Activated CD4-positive, alpha-beta T cell treated with anti-CD3 and anti-CD28 coated beads, Interleukin-2, amount 10 ng/mL, durations not matched to agents 7 days and 5 days (primary cell): ENCODE measurements at regions not wholly inside any gene's neighbourhood (a gene's known extent, or its start where the extent isn't known, plus 50 kb on each side); places are given as distances from the start of the nearest gene placed in this dataset.

Source experiments
- CTCF ChIA-PET: fragments of 350-600 bp; sonication (Branson Sonifier 250); formaldehyde crosslinking; loops from one replicate; lab custom pipeline; 2021; ENCODE audit warnings: antibody characterized with exemption; lab: Charles Lee
- POLR2A ChIA-PET: fragments of 350-600 bp; sonication (Branson Sonifier 250); formaldehyde crosslinking; loops from one replicate; lab custom pipeline; 2021; ENCODE audit warnings: antibody characterized with exemption; lab: Charles Lee
- DNase-seq: peaks from one replicate; pipeline ENCODE4 v3.0.0-alpha.2; 2020
- H3K27ac Mint-ChIP-seq: one replicate; pipeline ENCODE4 v1.8.0; 2021; ENCODE audit warnings: mild to moderate bottlenecking, moderate library complexity, mixed read lengths
- H3K27me3 Mint-ChIP-seq: one replicate; pipeline ENCODE4 v1.8.0; 2021; ENCODE audit warnings: mixed read lengths
- H3K36me3 Mint-ChIP-seq: one replicate; pipeline ENCODE4 v1.8.0; 2021; ENCODE audit warnings: low read depth, mixed read lengths
- H3K4me1 Mint-ChIP-seq: one replicate; pipeline ENCODE4 v1.8.0; 2021; ENCODE audit warnings: mixed read lengths
- H3K4me3 Mint-ChIP-seq: one replicate; pipeline ENCODE4 v1.8.0; 2021; ENCODE audit warnings: mild to moderate bottlenecking, moderate library complexity, mixed read lengths
- H3K9me3 Mint-ChIP-seq: one replicate; pipeline ENCODE4 v1.8.0; 2021; ENCODE audit warnings: mixed read lengths

DNA sequence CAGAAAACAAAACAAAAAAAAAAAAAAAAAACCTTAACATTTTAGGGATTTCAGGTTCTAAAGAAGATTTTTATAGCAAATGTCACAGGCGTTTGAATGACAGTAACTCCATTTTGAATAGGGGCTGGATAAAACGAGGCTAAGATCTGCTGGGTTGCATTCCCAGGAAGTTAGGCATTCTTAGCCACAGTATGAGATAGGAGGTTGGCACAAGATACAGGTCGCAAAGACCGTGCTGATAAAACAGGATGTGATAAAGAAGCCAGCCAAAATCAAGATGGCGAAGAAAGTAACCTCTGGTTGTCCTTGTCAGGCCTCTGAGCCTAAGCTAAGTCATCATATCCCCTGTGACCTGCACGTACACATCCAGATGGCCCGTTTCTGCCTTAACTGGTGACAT, 425.6 kb upstream of the PTPRD start:
- CTCF ChIA-PET = no interaction called here

GRCh38 chr9:11039006-11039405, 426.2 kb upstream of the PTPRD start:
- CTCF ChIA-PET = no interaction called here
- Mint-ChIP-seq H3K27ac (no peak overlapping the region), H3K9me3 (peaks cover 12% of the 10 kb centered on the region), H3K36me3 (no peaks in the 10 kb centered on the region), H3K4me1 (no peaks in the 10 kb centered on the region), H3K4me3 (no peak overlapping the region), H3K27me3 (no peaks in the 10 kb centered on the region)
- DNase-seq = no peak
- POLR2A ChIA-PET = no interaction called here

More for the DNA sequence above, 425.6 kb upstream of the PTPRD start:
- H3K4me3 Mint-ChIP-seq = no peak overlapping the region
- no peaks in the 10 kb centered on the region for H3K36me3 Mint-ChIP-seq
- no peak overlapping the region for H3K27ac Mint-ChIP-seq
- no peaks in the 10 kb centered on the region for H3K4me1 Mint-ChIP-seq
- peaks cover 12% of the 10 kb centered on the region for H3K9me3 Mint-ChIP-seq
- no peak for DNase-seq
- POLR2A ChIA-PET = no interaction called here
- no peaks in the 10 kb centered on the region for H3K27me3 Mint-ChIP-seq

GRCh38 chr9:11045589-11045988, 432.8 kb upstream of the PTPRD start:
- H3K9me3 Mint-ChIP-seq = peaks cover 2% of the 10 kb centered on the region
- DNase-seq = no peak
- H3K4me3 Mint-ChIP-seq = no peak overlapping the region

DNA sequence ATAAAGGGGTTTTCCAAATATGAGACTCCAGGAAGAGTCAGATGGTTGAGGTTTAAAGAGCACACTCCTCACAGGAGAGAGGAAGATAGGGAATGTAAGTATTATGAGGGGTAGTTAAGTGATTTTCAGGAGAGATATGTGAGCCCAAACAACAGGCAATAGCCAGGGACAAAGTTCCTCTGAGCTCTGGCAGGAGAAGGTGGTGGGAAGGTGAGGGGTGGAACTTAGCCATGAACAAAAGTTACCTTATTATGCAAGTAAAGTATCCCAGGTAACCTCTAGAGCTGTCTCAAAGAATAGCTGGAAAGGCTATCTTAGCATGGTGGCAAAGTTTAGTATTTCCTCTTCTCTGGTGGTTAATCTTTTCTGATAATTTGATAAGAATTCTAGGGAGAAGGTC, 450.5 kb upstream of the PTPRD start:
- Mint-ChIP-seq H3K4me1 (no peaks in the 10 kb centered on the region), H3K9me3 (peaks cover 4% of the 10 kb centered on the region), H3K27me3 (no peaks in the 10 kb centered on the region), H3K4me3 (no peak overlapping the region), H3K27ac (no peak overlapping the region), H3K36me3 (no peaks in the 10 kb centered on the region)
- POLR2A ChIA-PET = no interaction called here
- CTCF ChIA-PET = no interaction called here
- no peak for DNase-seq

More at GRCh38 chr9:11045589-11045988, 432.8 kb upstream of the PTPRD start:
- H3K4me1 Mint-ChIP-seq = no peaks in the 10 kb centered on the region
- POLR2A ChIA-PET = no interaction called here
- H3K27me3 Mint-ChIP-seq = no peaks in the 10 kb centered on the region
- H3K36me3 Mint-ChIP-seq = no peaks in the 10 kb centered on the region
- CTCF ChIA-PET = interaction anchor here (0.8 kb wide), 1 partner anchor 11 kb away, joined by 3 read pairs; no protein-coding TSS in a partner anchor
- H3K27ac Mint-ChIP-seq = no peak overlapping the region

DNA sequence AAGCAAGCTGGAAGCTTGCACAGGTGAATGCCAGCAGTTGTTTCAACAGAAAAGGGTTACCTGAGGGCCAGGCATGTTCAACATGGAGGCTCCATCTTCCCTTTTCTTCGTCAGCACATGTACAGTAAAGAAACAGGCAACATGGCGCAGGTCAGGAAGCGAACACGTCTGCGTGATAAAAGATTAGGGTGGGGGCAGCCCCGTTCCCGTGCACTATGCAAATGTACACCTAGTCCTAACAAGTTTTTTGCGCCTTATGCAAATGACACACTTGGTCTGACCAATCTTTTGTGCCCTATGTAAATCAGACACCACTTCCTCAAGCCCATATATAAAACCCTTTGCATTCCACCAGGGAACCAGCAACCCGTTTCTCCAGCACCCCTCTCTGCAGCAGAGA, 452.1 kb upstream of the PTPRD start:
- H3K36me3 Mint-ChIP-seq = no peaks in the 10 kb centered on the region
- CTCF ChIA-PET = no interaction called here

DNA sequence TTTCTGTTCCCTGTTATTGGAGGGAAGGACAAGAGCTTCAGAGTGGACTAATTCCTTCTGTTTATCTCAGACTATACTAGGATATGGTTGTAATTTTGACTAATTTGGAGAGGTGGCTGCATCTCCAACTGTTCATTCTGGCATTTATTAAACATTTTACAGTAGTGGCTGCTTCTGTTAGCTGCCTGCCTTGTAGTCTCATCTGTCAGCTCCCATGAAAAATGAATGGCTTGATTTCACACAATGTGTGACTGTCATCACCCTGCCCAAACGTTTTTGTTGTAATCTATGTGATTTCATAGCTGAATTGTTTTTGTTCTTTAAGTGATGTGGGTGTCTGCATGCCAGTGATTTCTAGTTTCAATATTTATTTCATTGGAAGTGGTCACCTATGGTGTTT, 459.4 kb upstream of the PTPRD start:
- H3K4me1 Mint-ChIP-seq = no peaks in the 10 kb centered on the region
- peaks cover 15% of the 10 kb centered on the region for H3K9me3 Mint-ChIP-seq
- ChIA-PET CTCF (no interaction called here), POLR2A (no interaction called here)
- H3K27ac Mint-ChIP-seq = no peak overlapping the region
- H3K4me3 Mint-ChIP-seq = no peak overlapping the region
- H3K27me3 Mint-ChIP-seq = no peaks in the 10 kb centered on the region
- no peak for DNase-seq
- no peaks in the 10 kb centered on the region for H3K36me3 Mint-ChIP-seq

More for the DNA sequence above, 452.1 kb upstream of the PTPRD start:
- Mint-ChIP-seq H3K27ac (no peak overlapping the region), H3K4me1 (no peaks in the 10 kb centered on the region), H3K4me3 (no peak overlapping the region), H3K27me3 (no peaks in the 10 kb centered on the region), H3K9me3 (peaks cover 5% of the 10 kb centered on the region)
- DNase-seq = no peak
- POLR2A ChIA-PET = no interaction called here

GRCh38 chr9:11086561-11086960, 473.8 kb upstream of the PTPRD start:
- H3K4me1 Mint-ChIP-seq = no peaks in the 10 kb centered on the region
- CTCF ChIA-PET = interaction anchor here (0.7 kb wide), 1 partner anchor 16 kb away, joined by 3 read pairs; no protein-coding TSS in a partner anchor
- POLR2A ChIA-PET = no interaction called here

DNA sequence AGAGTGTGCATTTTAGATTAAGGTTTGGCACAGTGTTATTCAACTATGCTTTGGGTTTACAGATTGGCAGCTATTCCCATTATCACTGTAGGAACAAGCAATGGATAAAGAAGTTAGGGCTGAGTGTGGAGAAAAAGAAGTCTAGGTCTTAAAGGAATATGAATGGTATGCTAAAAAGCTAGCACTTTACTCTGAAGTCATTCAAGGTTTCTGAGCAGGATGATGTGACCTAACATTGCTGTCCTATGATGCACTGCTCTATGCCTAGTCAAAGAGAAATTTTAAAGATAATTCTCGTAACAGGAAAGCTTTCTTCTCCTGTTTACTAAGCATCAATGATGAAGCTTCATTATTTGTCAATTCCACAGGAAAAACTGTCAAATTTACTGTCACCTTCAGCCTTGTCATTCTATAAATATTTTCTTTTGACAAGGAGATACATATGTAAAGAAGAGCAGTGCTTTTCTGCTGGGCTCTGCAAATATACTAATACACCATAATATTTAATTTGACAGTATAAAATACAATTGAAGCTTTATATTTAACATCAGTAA, 476.1 kb upstream of the PTPRD start:
- Mint-ChIP-seq H3K27ac (no peak overlapping the region), H3K36me3 (no peaks in the 10 kb centered on the region), H3K27me3 (no peaks in the 10 kb centered on the region), H3K4me1 (no peaks in the 10 kb centered on the region), H3K9me3 (peaks cover 4% of the 10 kb centered on the region), H3K4me3 (no peak overlapping the region)
- ChIA-PET CTCF (no interaction called here), POLR2A (no interaction called here)
- DNase-seq = no peak

More at GRCh38 chr9:11086561-11086960, 473.8 kb upstream of the PTPRD start:
- Mint-ChIP-seq H3K27ac (no peak overlapping the region), H3K9me3 (peaks cover 4% of the 10 kb centered on the region), H3K4me3 (no peak overlapping the region), H3K27me3 (no peaks in the 10 kb centered on the region), H3K36me3 (no peaks in the 10 kb centered on the region)
- no peak for DNase-seq

DNA sequence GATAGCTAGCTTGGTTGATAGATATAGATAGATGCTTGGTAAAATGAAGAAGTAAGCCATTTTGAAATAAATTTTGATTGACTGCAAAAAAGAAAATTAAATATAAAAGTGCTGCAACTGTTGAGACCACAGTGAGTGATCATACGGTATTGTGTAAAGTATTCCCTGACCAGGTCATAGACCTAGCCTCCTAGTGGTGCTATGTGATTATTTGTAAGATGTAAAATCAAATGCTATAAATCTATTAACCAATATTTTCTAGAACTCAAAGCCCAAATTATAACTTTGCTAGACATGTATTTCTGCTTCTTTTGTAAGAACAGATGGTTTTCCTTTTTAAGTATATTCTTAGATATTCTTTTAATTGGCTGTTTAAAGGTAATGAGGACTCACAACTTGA, 480.2 kb upstream of the PTPRD start:
- H3K36me3 Mint-ChIP-seq = no peaks in the 10 kb centered on the region
- DNase-seq = no peak
- no peak overlapping the region for H3K27ac Mint-ChIP-seq
- ChIA-PET POLR2A (no interaction called here), CTCF (no interaction called here)
- H3K4me1 Mint-ChIP-seq = no peaks in the 10 kb centered on the region
- H3K4me3 Mint-ChIP-seq = no peak overlapping the region
- peaks cover 6% of the 10 kb centered on the region for H3K9me3 Mint-ChIP-seq
- H3K27me3 Mint-ChIP-seq = no peaks in the 10 kb centered on the region

DNA sequence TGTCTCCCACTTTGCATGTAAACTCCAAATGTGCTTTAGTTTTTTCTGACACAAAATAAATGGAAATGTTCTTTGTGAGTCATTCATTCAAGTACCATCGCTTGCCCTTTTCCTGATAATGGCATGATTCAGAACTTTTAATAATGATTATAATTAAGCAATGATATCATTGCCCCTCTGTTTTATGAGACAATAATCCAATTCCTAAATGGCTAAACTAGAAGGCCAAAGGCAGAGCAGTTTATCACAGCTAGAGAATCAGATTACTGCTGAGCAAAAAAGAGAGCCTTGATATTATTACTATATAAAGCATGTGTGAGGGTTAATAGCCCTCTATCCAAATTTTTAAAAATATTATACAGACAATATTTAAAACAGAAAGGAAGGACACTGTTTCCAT, 484.2 kb upstream of the PTPRD start:
- peaks cover 10% of the 10 kb centered on the region for H3K9me3 Mint-ChIP-seq
- no peak overlapping the region for H3K4me3 Mint-ChIP-seq
- H3K27ac Mint-ChIP-seq = no peak overlapping the region
- H3K36me3 Mint-ChIP-seq = no peaks in the 10 kb centered on the region
- ChIA-PET POLR2A (no interaction called here), CTCF (no interaction called here)
- DNase-seq = no peak
- H3K4me1 Mint-ChIP-seq = no peaks in the 10 kb centered on the region
- H3K27me3 Mint-ChIP-seq = no peaks in the 10 kb centered on the region

- H3K27ac Mint-ChIP-seq = no peak overlapping the region
- H3K4me1 Mint-ChIP-seq = no peaks in the 10 kb centered on the region
- POLR2A ChIA-PET = no interaction called here
- H3K36me3 Mint-ChIP-seq = no peaks in the 10 kb centered on the region
- H3K27me3 Mint-ChIP-seq = no peaks in the 10 kb centered on the region
- CTCF ChIA-PET = interaction anchor here (1.1 kb wide), 1 partner anchor 71 kb away, joined by 3 read pairs; no protein-coding TSS in a partner anchor
- no peak overlapping the region for H3K4me3 Mint-ChIP-seq
- DNase-seq = no peak
- H3K9me3 Mint-ChIP-seq = peaks cover 8% of the 10 kb centered on the region
These were observed 490.7 kb upstream of the PTPRD start for GRCh38 chr9:11103525-11103924.

GRCh38 chr9:11107196-11107595, 494.4 kb upstream of the PTPRD start:
- H3K4me3 Mint-ChIP-seq = no peak overlapping the region
- POLR2A ChIA-PET = no interaction called here
- no peaks in the 10 kb centered on the region for H3K36me3 Mint-ChIP-seq
- DNase-seq = no peak
- CTCF ChIA-PET = no interaction called here
- H3K27ac Mint-ChIP-seq = no peak overlapping the region
- H3K9me3 Mint-ChIP-seq = peaks cover 10% of the 10 kb centered on the region
- H3K4me1 Mint-ChIP-seq = no peaks in the 10 kb centered on the region
- H3K27me3 Mint-ChIP-seq = no peaks in the 10 kb centered on the region

GRCh38 chr9:11128156-11128555, 515.4 kb upstream of the PTPRD start:
- ChIA-PET CTCF (no interaction called here), POLR2A (no interaction called here)
- Mint-ChIP-seq H3K36me3 (no peaks in the 10 kb centered on the region), H3K4me1 (no peaks in the 10 kb centered on the region), H3K4me3 (no peak overlapping the region), H3K27ac (no peak overlapping the region), H3K9me3 (peaks cover 7% of the 10 kb centered on the region), H3K27me3 (no peaks in the 10 kb centered on the region)
- no peak for DNase-seq

DNA sequence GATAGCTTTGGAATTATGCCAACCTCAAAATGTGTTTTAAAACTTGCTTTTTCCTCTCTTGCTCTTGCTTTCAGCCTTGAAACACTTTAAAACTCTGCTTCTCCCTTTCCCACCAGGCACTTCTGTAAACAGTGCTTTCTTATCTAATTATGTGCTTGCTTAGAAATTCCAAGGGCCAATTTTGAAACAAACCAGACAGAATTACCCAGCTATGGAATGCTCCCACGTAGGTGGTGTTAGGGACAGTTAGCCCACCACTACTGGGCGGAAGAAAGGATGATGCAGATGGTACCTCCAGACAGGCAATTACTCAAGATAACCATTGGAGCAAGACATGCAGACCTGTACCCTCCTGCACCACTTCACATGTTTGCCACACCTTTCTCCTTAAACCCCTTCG, 523.0 kb upstream of the PTPRD start:
- Mint-ChIP-seq H3K4me1 (no peaks in the 10 kb centered on the region), H3K9me3 (peaks cover 4% of the 10 kb centered on the region), H3K27me3 (no peaks in the 10 kb centered on the region), H3K4me3 (no peak overlapping the region), H3K27ac (no peak overlapping the region), H3K36me3 (no peaks in the 10 kb centered on the region)
- CTCF ChIA-PET = no interaction called here
- POLR2A ChIA-PET = no interaction called here
- DNase-seq = no peak
